HG03066 (cell line): ENCODE measurements at regions not wholly inside any gene's neighbourhood (a gene's known extent, or its start where the extent isn't known, plus 50 kb on each side); places are given as distances from the start of the nearest gene placed in this dataset.

Experiments used
- ATAC-seq: cut with Tn5 transposase; IDR thresholded peaks from one replicate; pipeline ENCODE4 v1.9.1; 2021; ENCODE audit warnings: low read depth; ENCODE audit not compliant: unreplicated experiment

GRCh38 chr9:7996558-7996957, 197.0 kb upstream of the DMAC1 start:
- no peak for ATAC-seq

GRCh38 chr9:7988644-7989280, 189.2 kb upstream of the DMAC1 start:
- ATAC-seq: no peak

- no peak for ATAC-seq
These were observed 185.1 kb upstream of the DMAC1 start for GRCh38 chr9:7984692-7985091.

- ATAC-seq: no peak
These were observed 184.6 kb upstream of the DMAC1 start for GRCh38 chr9:7984203-7984602.

- no peak for ATAC-seq
These were observed 183.9 kb upstream of the DMAC1 start for GRCh38 chr9:7983490-7983889.

- ATAC-seq: no peak
These were observed 183.3 kb upstream of the DMAC1 start for GRCh38 chr9:7982907-7983306.

GRCh38 chr9:7980691-7981289, 181.2 kb upstream of the DMAC1 start:
- no peak for ATAC-seq

GRCh38 chr9:7980041-7980440, 180.5 kb upstream of the DMAC1 start:
- no peak for ATAC-seq

- ATAC-seq: no peak
These were observed 180.0 kb upstream of the DMAC1 start for GRCh38 chr9:7979611-7980010.

- no peak for ATAC-seq
These were observed 178.0 kb upstream of the DMAC1 start for GRCh38 chr9:7977586-7977985.

- no peak for ATAC-seq
These were observed 177.3 kb upstream of the DMAC1 start for GRCh38 chr9:7976856-7977255.

GRCh38 chr9:7976167-7976755, 176.7 kb upstream of the DMAC1 start:
- ATAC-seq: peak; percentile 98

GRCh38 chr9:7975336-7975735, 175.8 kb upstream of the DMAC1 start:
- ATAC-seq: no peak

- no peak for ATAC-seq
These were observed 174.9 kb upstream of the DMAC1 start for GRCh38 chr9:7974335-7974960.

GRCh38 chr9:7973123-7973522, 173.5 kb upstream of the DMAC1 start:
- no peak for ATAC-seq

GRCh38 chr9:7970681-7971330, 171.2 kb upstream of the DMAC1 start:
- no peak for ATAC-seq

- no peak for ATAC-seq
These were observed 169.1 kb upstream of the DMAC1 start for GRCh38 chr9:7968687-7969086.

- no peak for ATAC-seq
These were observed 168.3 kb upstream of the DMAC1 start for GRCh38 chr9:7967851-7968250.

- no peak for ATAC-seq
These were observed 167.7 kb upstream of the DMAC1 start for GRCh38 chr9:7967093-7967827.

GRCh38 chr9:7965063-7965462, 165.5 kb upstream of the DMAC1 start:
- no peak for ATAC-seq

GRCh38 chr9:7963026-7963425, 163.4 kb upstream of the DMAC1 start:
- no peak for ATAC-seq
